DMS79 (cell line): ENCODE measurements at regions not wholly inside any gene's neighbourhood (a gene's known extent, or its start where the extent isn't known, plus 50 kb on each side); places are given as distances from the start of the nearest gene placed in this dataset.
"Not testable (repeated sequence)": the region's sequence is repeated elsewhere in the genome, so short reads cannot be mapped to it uniquely, and the experiment has no call there.

Source experiments
- DNase-seq: peaks from one replicate; lab custom pipeline; 2025; lab: John Stamatoyannopoulos, UW

DNA sequence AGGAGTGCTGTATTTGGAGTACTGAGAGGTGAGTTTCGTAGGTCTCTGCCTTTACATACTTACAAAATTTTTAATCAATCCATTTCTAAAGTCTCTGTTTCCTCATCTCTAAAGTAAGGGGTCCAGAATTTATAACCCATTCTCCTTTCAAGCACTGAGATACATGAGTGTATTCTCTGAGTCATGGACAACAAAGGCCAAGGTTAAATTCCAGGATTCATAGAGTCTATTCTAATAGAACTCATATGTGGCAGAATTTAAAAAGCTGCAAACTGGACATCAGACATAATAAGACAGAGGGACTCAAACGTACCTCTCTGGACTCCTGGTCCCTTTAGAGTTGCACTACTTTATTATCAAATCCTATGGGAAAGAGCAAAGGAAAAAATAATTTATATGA lies 112.5 kb upstream of the SLIT3 start:
- no peak for DNase-seq

DNA sequence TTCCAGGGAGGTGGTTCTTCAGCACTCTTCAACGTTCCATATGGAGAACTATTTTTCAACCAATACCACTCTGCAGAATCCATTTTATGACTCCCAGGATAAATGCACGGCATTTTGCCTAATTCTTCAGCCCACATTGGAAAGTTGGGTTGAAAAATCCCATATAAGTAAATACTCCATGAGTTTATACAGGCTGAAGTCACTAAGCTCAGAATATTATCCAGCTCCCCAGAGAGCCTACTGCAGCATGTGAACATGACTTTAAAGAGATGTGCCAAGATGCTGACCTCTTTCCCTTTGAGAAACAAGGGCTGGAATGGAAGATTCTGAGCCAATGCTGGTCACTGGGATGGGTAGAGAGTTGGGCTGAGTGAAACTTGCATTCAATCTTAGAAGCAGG lies 111.9 kb upstream of the SLIT3 start:
- DNase-seq, result no peak

DNA sequence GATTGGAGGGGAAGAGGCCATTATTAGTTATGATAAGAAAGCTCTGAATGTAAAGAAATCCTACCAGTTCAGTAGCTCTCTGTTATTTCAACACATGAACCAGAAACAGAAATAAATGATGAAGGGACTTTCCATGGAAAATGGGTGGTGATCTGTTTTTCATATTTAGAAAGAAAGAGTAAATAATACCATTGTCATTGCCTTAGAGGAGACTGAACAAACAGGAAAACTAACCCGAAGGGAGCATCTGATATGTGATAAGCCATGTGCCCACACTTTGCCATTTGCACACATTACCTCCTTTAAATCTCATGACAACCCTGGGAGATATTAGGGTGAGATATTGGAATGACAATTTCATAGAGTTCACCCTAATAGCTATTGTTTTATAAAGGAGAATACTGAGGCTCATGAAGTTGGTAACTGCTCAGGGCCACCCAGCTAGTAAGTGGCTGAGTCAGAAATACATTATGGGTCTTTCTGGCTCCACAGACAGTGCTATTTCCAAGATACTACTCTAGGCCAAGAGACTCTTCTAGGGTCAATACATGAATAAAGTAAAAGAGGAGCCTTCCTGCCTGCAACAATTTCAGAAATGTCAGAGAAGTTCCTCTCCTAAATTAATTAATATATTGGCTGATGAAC lies 111.0 kb upstream of the SLIT3 start:
- DNase-seq, result no peak

DNA sequence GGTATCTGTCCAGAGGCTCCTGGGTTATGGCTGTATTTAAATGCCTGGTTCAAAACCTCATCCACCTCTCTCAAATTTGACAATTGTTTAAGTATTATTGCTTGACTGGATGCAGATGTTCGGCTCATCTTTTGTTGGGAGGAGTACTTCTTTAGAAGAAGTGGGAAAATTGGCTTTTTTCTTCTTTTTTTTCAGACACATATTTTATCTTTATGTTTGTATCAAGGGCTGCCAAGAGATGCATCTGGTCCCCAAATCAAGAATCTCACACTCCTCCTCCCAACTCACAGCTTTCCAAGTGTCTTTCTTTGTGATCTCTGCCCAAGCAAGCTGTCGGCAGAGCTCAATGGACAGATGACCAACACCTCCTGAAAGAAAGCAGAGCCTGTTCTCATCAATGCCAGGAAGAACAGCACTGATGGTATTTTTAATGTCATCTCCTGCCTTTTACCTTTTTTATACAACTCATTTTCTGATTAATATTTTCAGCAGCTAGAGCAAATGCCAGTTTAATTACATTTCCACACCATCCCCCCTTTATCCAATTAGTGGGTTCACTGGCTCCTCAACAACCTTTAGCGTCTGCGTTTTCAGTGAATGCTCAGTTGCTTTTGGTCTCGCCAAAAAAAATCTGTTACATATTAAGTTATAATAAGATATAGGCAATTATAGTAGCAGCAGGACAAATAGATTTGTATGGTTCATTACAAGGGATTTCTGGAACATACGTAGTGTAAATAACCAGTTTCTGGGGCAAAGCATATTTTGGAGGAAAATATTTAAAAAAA lies 110.3 kb upstream of the SLIT3 start:
- DNase-seq, result no peak

DNA sequence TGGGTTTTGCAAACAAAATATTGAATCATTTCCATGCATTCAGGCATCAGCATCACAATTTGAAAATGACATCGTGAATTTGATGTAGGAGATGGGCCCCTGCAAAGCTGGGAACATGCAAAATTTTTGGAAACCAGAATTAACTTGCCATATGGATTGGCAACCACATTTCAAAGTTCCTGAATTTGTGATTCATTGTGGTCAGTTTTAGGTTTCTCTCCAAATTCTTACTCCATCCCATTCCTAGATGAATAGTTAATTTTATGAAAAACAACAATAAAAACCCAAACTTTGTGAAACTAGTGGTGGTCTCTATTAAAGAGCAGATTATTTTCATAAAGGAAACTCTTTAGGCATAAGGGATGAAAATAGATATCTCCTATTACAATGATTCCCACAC lies 107.8 kb upstream of the SLIT3 start:
- no peak for DNase-seq

DNA sequence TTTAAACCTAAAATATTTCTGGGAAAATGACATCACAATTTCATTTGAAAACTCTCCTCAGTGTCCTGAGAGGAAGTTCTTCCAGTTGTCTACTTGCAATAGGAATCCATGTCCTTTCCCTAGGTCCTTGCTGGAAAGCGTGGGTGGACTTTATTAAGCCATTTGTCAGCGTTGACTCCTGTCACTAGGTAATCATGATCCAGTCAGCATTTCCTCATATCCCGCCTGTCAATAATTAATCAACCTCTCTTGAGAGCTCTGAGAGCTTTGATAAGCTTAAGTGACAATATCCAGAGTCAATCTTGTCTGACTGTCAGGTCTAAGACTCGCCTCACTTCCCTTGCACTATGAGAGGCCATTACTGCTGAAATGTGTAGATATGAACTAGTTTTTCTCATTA lies 107.2 kb upstream of the SLIT3 start:
- no peak for DNase-seq

DNA sequence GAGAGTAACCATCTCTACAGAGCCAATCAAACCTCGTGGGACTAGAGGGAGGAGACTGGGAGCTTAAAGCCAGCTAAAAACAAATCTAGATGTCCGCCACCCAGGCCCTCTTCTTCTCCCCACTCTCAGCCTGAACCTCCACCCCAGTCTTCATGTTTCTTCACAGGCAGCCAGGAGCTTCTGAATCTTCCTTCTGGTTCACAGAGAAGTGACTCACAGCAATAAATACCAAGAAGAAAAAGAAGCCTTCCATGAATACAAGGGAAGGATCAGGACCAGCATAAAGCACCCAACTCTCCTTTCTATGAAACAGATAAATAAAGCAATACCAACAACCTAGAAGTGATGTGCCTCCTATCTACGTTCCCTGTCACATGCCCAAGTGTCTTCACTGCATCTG lies 103.3 kb upstream of the SLIT3 start:
- DNase-seq, result no peak

DNA sequence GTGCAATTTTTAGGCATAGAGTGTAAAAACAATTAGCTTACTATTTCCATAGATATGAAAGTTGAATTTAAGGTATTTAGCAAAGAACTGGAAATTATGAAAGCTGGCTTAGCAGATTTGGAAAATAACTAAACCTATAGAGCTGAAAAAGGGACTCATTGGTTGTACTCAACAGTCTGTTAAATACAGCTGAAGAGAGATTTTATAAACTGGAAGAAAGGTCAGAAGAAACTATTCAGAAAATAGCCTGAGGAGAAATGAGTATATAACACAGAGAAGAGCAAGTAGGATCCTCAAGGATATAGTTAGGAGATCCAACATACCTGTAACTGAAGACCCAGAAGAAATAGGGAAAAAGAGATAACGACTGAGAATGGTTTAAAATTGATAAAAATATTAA lies 97.6 kb upstream of the SLIT3 start:
- no peak for DNase-seq

DNA sequence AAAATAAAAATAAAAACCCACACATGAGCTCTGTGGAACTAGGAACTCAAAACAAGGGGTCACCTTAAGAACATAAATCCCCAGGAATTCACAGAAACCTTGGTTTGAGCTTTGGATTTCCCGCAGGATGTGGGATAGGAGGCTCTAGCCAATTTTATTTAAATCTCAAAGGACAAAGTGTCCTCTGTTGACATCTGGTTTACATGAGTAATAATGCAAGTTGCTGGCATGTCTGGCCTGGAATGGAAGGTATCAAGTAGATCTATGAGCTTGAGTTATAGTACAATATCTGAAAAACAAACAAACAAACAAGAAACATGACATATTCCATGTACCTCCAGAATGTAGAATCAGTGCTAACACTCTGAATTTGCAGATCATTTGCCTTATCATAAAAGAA lies 94.2 kb upstream of the SLIT3 start:
- no peak for DNase-seq

DNA sequence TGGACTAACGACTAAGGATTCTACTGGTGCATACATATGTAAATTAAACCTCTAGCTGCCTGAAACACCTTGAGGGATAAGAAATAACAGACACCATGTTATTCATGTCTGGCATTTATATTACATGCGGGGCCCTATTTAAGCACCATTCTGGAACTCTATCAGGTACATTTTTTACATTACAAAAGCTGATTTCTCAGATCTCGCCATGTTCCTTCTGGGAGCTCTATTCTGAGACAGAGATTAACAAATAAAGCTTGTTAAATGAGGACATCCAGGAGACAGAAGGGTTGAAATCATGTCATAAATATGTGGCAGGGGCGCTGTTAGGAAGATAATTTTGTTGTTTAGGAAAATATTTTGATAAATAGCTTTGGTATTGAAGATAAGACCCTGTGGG lies 93.4 kb upstream of the SLIT3 start:
- DNase-seq, result no peak

DNA sequence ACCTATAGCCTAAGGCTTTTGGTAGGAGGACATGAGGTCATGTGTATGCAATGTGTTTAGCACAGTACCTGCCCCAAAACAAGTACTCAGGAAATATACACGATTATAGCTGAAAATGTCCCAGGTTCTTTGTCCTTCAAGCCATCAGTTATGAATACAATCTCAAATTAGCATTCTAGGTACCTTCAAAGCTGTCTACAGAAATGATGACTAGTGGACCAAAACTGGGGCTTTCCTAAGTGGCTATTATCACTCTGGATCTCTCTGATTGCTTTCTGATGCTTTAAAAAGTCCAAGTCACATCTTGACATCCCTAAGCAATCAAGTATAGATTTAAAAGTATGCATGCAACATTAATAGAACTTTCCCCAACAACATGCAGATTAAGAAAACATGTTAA lies 93.0 kb upstream of the SLIT3 start:
- DNase-seq, result no peak

DNA sequence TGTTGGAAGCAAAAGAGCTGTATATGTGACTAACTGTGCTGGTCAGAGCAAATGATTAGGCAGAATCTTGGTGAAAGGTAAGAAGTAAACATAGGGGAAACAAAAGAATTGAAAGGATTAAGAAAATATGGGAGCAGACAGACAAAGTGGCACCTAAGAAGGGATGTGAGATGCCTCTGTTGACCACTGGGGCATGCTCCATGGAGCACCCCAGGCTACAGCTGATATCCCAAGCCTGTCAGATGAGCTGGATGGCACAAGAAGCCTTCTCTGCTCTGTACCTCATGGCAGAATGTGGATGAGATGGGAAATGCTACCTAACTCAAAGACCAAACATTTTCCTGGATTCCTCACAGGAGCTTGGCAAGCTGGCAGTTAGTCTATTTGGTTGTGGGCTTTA lies 89.3 kb upstream of the SLIT3 start:
- no peak for DNase-seq

DNA sequence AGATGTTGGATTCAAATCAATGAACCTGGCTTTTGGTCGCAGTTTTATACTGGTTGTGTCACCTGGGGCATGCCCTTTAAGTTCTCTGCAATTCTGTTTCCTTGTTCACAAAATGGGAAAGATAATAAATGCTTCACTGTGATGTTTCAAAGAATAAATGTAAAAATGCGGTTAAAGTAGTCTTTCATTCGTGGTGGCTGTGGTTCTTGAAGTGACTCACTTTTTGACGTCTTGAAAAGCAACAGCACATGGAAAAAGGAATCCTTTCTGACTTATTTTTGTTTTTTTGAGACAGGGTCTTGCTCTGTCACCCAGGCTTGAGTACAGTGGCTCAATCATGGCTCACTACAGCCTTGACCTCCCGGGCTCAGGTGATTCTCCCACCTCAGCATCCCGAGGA lies 88.4 kb upstream of the SLIT3 start:
- DNase-seq, result no peak

DNA sequence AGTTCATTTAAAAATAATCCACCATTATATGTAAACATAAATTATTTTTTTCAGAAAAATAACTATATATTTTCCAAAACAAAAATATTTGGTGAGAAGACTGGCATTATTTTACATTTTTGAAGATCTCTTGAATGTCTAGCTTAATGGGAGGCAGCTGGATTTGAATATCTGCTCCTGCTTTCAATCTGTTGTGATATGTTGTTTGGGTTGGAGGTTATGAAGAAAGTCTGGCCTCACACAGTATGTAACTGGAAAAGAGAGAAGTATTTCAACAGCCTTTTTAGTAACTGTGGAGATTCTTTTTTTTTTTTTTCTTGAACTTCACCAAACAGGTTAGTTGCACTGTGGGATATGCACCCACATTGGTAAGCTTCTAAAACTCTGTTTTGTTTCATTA lies 84.7 kb upstream of the SLIT3 start:
- DNase-seq, result no peak

DNA sequence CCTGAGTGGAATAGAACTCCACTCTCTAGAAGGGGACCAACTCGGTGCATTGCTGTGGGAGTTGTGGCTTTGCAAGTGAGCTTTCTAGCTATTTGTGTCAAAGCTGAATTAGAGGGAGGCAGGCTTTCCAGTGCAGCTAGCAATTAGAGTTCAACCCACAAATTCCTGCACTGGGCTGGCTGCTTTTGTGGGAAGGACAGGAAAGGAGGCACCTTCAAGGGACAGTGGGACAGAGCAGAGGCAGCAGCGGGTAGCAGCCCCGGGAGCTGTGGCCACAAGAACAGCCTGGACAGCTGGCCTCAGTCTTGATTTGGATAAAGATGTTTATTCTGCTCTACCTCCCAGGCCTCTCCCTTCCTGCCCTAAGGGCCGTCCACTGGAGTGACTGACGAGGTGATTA lies 83.7 kb upstream of the SLIT3 start:
- DNase-seq, result no peak

DNA sequence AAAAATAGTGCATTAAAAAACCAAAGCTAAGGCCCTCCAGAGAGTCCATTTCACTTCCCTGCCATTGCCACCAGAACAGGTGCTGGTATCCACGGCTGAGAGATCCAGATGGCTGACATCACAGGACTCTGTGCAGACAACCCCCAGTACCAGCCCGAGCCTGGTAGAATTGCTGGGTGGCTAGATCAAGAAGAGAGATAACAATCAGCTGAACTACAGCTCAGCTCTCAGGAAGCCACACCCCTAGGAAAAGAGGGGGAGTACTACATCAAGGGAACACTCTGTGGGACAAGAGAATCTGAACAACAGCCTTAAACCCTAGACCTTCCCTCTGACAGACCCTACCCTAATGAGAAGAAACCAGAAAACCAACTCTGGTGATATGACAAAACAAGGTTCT lies 73.8 kb upstream of the SLIT3 start:
- no peak for DNase-seq

DNA sequence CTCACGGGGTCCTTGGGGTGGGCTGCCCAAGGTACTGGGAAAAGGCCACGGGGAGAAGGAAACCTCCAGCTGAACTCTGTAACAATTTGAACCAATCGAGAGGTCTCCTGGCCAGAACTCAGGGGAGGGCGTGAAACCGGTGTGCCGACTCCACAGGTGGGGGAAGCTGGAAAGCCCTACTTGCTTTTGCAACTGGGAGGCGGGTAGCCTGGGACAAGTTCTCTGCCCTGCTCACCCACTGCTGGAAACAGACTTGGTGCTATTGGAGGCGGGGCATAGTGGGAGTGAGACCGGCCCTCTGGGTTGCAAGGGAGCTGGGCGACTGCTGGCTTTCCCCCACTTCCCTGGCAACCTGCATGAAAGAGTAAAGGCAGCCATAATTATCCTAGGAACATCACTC lies 73.2 kb upstream of the SLIT3 start:
- no peak for DNase-seq

DNA sequence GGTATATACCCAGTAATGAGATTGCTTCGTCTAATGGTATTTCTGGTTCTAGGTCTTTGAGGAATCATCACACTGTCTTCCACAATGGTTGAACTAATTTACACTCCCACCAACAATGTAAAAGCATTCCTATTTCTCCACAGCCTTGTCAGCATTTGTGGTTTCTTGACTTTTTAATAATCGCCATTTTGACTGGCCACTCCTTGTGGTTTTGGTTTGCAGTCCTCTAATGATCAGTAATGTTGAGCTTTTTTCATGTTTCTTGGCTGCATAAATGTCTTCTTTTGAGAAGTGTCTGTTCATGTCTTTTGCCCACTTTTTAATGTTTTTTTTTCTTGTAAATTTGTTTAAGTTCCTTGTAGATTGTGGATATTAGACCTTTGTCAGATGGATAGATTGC lies 70.9 kb upstream of the SLIT3 start:
- not testable (repeated sequence) for DNase-seq

DNA sequence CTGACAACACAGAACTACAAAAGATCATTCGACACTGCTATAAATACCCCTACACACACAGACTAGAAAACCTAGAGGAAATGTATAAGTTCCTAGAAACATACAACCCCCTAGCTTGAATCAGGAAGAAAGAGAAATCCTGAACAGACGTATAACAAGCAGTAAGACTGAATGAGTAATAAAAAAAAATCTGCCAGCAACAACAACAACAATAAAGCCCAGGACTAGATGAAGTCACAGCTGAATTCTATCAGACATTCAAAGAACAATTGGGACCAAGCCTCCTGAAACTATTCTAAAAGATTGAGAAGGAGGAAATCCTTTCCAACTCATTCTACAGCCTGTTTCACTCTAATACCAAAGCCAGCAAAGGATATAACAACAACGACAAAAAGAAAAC lies 68.2 kb upstream of the SLIT3 start:
- no peak for DNase-seq

DNA sequence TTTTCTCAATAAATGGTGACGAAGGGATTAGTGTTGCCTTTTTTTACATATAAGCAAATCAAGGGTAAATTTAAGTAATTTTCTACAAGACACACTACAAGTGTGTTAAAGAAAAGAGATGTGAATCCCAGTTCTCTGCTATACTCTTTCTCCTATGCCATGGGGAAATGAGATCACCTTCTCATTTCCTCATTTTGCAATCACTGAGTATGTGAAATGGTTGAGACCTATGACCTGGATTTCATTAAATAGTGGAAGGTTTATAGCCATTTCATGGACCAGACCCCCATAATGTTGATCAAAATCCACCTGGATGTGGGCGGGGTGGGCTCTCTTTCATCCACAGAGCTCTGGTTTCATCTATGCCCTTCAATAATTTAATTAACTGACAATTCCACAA lies 66.9 kb upstream of the SLIT3 start:
- DNase-seq, result no peak

DNA sequence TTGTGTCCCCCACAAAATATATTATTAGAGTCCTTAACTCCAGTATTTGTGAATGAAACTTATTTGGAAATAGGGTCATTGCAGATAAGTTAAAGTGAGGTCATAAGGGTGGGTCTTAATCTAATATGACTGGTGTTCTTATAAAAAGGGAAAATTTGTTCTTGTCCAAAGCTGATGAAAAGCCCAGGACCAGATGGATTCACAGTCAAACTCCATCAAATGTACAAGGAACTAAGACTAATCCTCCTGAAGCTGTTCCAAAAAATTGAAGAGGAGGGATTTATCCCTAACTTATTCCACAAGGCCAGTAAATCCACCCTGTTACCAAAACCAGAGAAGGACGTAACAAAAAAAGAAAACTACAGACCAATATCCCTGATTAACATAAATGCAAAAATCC lies 56.4 kb upstream of the SLIT3 start:
- DNase-seq, result no peak

DNA sequence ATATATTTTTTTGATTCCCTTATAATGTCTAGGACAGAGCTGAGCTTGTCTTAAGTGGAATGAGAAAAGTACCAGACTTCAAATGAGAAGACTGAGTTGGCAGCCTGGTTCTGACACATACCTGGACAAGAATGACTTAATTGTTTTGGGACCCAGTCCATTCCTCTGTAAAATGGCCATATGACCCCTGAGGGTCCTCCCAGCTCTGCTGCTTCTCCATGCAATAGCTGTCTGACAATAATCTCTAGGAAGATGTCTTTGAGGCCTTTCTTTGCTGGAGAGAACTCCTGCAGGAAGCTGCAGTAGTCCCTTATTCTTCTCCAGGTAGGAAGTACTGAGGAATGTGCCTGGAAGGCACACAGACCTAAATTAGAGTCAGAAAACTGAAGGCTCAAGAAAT lies 55.9 kb upstream of the SLIT3 start:
- DNase-seq, result no peak

DNA sequence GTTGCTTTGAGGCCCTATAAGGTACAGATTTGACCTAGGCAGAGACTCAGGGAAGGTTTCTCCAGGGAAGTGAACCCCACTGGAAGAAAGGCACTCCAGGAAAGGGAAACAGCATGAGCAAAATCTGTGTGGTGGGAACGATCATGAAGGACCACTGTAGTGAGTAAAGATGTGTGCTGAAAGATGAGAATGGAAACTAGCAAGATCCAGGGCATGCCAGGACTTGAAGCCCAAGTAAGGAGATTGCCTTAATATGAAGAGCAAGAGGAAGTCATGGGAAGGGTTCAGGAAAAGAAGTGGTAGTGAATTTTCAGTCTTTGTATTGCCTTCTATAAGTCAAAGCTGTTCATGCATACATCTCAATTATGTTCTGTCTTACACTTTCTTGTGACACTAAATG lies 55.2 kb upstream of the SLIT3 start:
- no peak for DNase-seq

DNA sequence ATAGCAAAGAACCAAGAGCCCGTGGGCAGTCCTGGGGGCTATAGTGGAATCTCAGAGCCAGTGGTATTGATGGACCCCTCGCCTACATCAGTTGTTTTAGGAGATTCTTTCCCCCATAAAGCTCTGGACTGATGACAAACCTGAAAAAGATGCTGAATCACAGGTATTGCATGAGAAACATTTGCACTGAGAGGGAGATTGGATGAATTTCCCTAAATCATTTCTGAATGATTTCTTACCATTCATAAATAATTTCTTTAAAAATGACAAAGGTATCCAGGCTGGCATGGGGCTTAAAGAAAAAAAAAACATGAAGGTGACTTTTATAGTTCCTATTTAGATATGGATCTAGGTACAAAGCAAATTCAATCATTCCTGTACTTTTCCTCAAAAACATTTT lies 54.0 kb upstream of the SLIT3 start:
- DNase-seq, result no peak
